K562 (cell line): ENCODE measurements at regions not wholly inside any gene's neighbourhood (a gene's known extent, or its start where the extent isn't known, plus 50 kb on each side); places are given as distances from the start of the nearest gene placed in this dataset.

Experiments
- ATAC-seq: fragments of 200-7000 bp; cut with Tn5 transposase; 3 replicates; pipeline ENCODE4 v1.9.1; 2020; ENCODE audit warnings: moderate library complexity
- BruUV-seq: library from RNA; stranded (reverse); fragments of 400-500 nt; replicated peaks from 2 replicates; lab custom pipeline; 2021; lab: Mats Ljungman, UMichigan
- CTCF ChIA-PET: fragments of 300-600 bp; formaldehyde crosslinking; extraction: SDS; loops from one replicate; lab custom pipeline; 2021; ENCODE audit warnings: low intra/inter-chr PET ratio; lab: Yijun Ruan, JAX
- POLR2A ChIA-PET: fragments of 300-600, 350-650 bp; sonication (Branson Sonifier 250); formaldehyde crosslinking; extraction: SDS; loops from one replicate; lab custom pipeline; 2021; ENCODE audit warnings: antibody characterized with exemption, inconsistent platforms; lab: Yijun Ruan, JAX
- DNase-seq, 4 experiments: peaks; one replicate each; pipeline versions ENCODE4 v3.0.0 to v3.0.0-alpha.2; 2011 to 2018; ENCODE audit warnings: low spot score in 3 of 4, mixed read lengths in 3 of 4; ENCODE audit errors: extremely low read depth in 1 of 4
- FAIRE-seq: peaks from 2 replicates; lab custom pipeline; 2011; peaks lifted over from hg19 to GRCh38; lab: Jason Lieb, UNC
- H2AFZ ChIP-seq: 2 replicates; pipeline ENCODE4 v1.6.0; 2011; ENCODE audit warnings: low read depth, low read length, control low read depth, inconsistent platforms
- H3K27ac ChIP-seq: fragments of 200-600 bp; 3 replicates; pipeline ENCODE4 v1.8.0; 2011; ENCODE audit warnings: low read depth, mild to moderate bottlenecking, control low read depth, inconsistent platforms, low read length, moderate library complexity, mixed read lengths; ENCODE audit errors: extremely low read depth
- H3K27me3 ChIP-seq, 2 experiments: fragments of 300-600 bp in 1 of 2; 2 replicates in 1 of 2; 3 replicates in 1 of 2; pipeline versions ENCODE4 v1.6.0 to v1.8.0; 2011; ENCODE audit warnings: inconsistent platforms in 2 of 2, low read length in 2 of 2, mild to moderate bottlenecking in 1 of 2, mixed read lengths in 1 of 2, moderate library complexity in 1 of 2; ENCODE audit not compliant: control insufficient read depth in 2 of 2, insufficient read depth in 2 of 2
- H3K36me3 ChIP-seq: fragments of 300-600 bp; 3 replicates; pipeline ENCODE4 v1.8.0; 2011; ENCODE audit warnings: mild to moderate bottlenecking, low read length, inconsistent platforms; ENCODE audit not compliant: control insufficient read depth, insufficient read depth
- H3K4me1 ChIP-seq, 2 experiments: fragments of 200-600 bp in 1 of 2; replicated peaks in 1 of 2; 2 replicates in 1 of 2; 3 replicates in 1 of 2; pipeline versions ENCODE4 v1.5.1 to v1.8.0; 2011; ENCODE audit warnings: inconsistent platforms in 2 of 2, low read length in 2 of 2, mild to moderate bottlenecking in 1 of 2, mixed read lengths in 1 of 2, moderate library complexity in 1 of 2; ENCODE audit not compliant: control insufficient read depth in 2 of 2, insufficient read depth in 2 of 2
- H3K4me2 ChIP-seq: 2 replicates; pipeline ENCODE4 v1.6.1; 2011; ENCODE audit warnings: low read length, control low read depth, inconsistent platforms, mixed read lengths; ENCODE audit not compliant: insufficient read depth
- H3K4me3 ChIP-seq: fragments of 200-600 bp; sonication (generic), shearing (Covaris generic); 2 replicates; pipeline ENCODE4 v1.5.1; 2016; ENCODE audit warnings: control low read depth, inconsistent platforms
- H3K79me2 ChIP-seq: fragments of 200-600 bp; 3 replicates; pipeline ENCODE4 v1.8.0; 2011; ENCODE audit warnings: low read length, inconsistent platforms; ENCODE audit not compliant: control insufficient read depth, insufficient read depth
- H3K9ac ChIP-seq, 2 experiments: 2 replicates each; pipeline versions ENCODE4 v1.6.0 to v1.6.1; 2011; ENCODE audit warnings: low read depth in 2 of 2, low read length in 2 of 2, control low read depth in 1 of 2, inconsistent platforms in 1 of 2, mild to moderate bottlenecking in 1 of 2, mixed read lengths in 1 of 2; ENCODE audit not compliant: insufficient read depth in 1 of 2
- H3K9me1 ChIP-seq: one replicate; pipeline ENCODE4 v1.6.0; 2011; ENCODE audit warnings: inconsistent platforms, mild to moderate bottlenecking, low read length, moderate library complexity; ENCODE audit not compliant: control insufficient read depth, insufficient read depth
- H3K9me3 ChIP-seq: replicated peaks from 2 replicates; pipeline ENCODE4 v1.5.1; 2011; ENCODE audit warnings: low read depth, low read length, inconsistent platforms; ENCODE audit not compliant: control insufficient read depth, insufficient read depth
- H4K20me1 ChIP-seq: replicated peaks from 2 replicates; pipeline ENCODE4 v1.6.1; 2011; ENCODE audit warnings: low read length, inconsistent platforms, mixed read lengths; ENCODE audit not compliant: control insufficient read depth, insufficient read depth
- ARID1B ChIP-seq: fragments of 450-650 bp; IDR thresholded peaks from 2 replicates; pipeline ENCODE4 v1.6.1; 2016; ENCODE audit warnings: antibody characterized with exemption, mild to moderate bottlenecking, inconsistent platforms
- ATF3 ChIP-seq, 2 experiments: fragments of 450-650 bp in 1 of 2; sonication (generic) in 1 of 2; formaldehyde crosslinking in 1 of 2; IDR thresholded peaks in 1 of 2; conservative IDR thresholded peaks in 1 of 2; 2 replicates each; pipeline versions ENCODE4 v1.6.1 to v1.8.1; 2016 to 2023; ENCODE audit warnings: mild to moderate bottlenecking in 2 of 2, moderate library complexity in 2 of 2, inconsistent platforms in 1 of 2, missing genetic modification reagents in 1 of 2
- ATF6 ChIP-seq: sonication (generic); formaldehyde crosslinking; IDR thresholded peaks from 2 replicates; pipeline ENCODE4 v1.4.0; 2020; ENCODE audit warnings: mild to moderate bottlenecking, missing genetic modification reagents
- CBFA2T3 ChIP-seq: fragments of 450-650 bp; IDR thresholded peaks from 2 replicates; pipeline ENCODE4 v1.6.1; 2017
- CHD2 ChIP-seq: IDR thresholded peaks from 2 replicates; pipeline ENCODE4 v1.6.1; 2011; ENCODE audit warnings: low read depth, low read length
- CXXC5 ChIP-seq: fragments of 250-450 bp; sonication (Bioruptor Pico); IDR thresholded peaks from 2 replicates; pipeline ENCODE4 v1.8.0; 2022; ENCODE audit warnings: inconsistent platforms, mild to moderate bottlenecking, moderate library complexity
- EZH2 ChIP-seq: IDR thresholded peaks from 2 replicates; pipeline ENCODE4 v1.6.1; 2012; ENCODE audit warnings: low read depth, mild to moderate bottlenecking, inconsistent platforms, low read length, borderline replicate concordance
- FOXK2 ChIP-seq, 2 experiments: fragments of 450-650 bp; IDR thresholded peaks in 1 of 2; conservative IDR thresholded peaks in 1 of 2; 2 replicates each; pipeline ENCODE4 v1.6.1; 2016; ENCODE audit warnings: low read depth in 2 of 2, mild to moderate bottlenecking in 1 of 2
- KDM4B ChIP-seq, 2 experiments: fragments of 450-650 bp in 1 of 2; sonication (generic) in 1 of 2; IDR thresholded peaks; 2 replicates each; pipeline ENCODE4 v1.6.1; 2016 to 2017; ENCODE audit warnings: borderline replicate concordance in 2 of 2, antibody characterized with exemption in 1 of 2, low read depth in 1 of 2, mild to moderate bottlenecking in 1 of 2
- POLR3A ChIP-seq: IDR thresholded peaks from 2 replicates; pipeline ENCODE4 v1.6.1; 2011; ENCODE audit warnings: borderline replicate concordance, mild to moderate bottlenecking, moderate library complexity; ENCODE audit not compliant: insufficient read length, insufficient read depth; ENCODE audit errors: extremely low read depth
- SMARCC2 ChIP-seq: fragments of 450-650 bp; IDR thresholded peaks from 2 replicates; pipeline ENCODE4 v1.6.1; 2017; ENCODE audit warnings: antibody characterized with exemption, moderate library complexity, mild to moderate bottlenecking, low read depth
- SNAPC5 ChIP-seq: fragments of 250-450 bp; sonication (Bioruptor Pico); IDR thresholded peaks from 2 replicates; pipeline ENCODE4 v1.8.0; 2021; ENCODE audit warnings: moderate library complexity, mild to moderate bottlenecking, inconsistent platforms
- SP2 ChIP-seq: IDR thresholded peaks from 2 replicates; pipeline ENCODE4 v1.6.1; 2011; ENCODE audit warnings: mild to moderate bottlenecking, low read depth, low read length, moderate library complexity; ENCODE audit not compliant: poor library complexity, severe bottlenecking; ENCODE audit errors: extremely low read depth
- TCF3 ChIP-seq: sonication (generic); formaldehyde crosslinking; IDR thresholded peaks from 2 replicates; pipeline ENCODE4 v1.4.0; 2020; ENCODE audit warnings: mild to moderate bottlenecking, missing genetic modification reagents
- YBX1 ChIP-seq: fragments of 450-650 bp; IDR thresholded peaks from 2 replicates; pipeline ENCODE4 v1.7.1; 2016; ENCODE audit warnings: mild to moderate bottlenecking
- ZNF217 ChIP-seq: sonication (generic); formaldehyde crosslinking; IDR thresholded peaks from 2 replicates; pipeline ENCODE4 v1.8.0; 2022; ENCODE audit warnings: mild to moderate bottlenecking, missing genetic modification reagents
- ZNF408 ChIP-seq: fragments of 250-450 bp; sonication (Bioruptor Pico); IDR thresholded peaks from 2 replicates; pipeline ENCODE4 v1.4.0; 2020; ENCODE audit warnings: low read depth, mild to moderate bottlenecking, moderate library complexity
- WGBS: fragments of 100-300 bp; shearing (Covaris generic); methylation state at CpG from one replicate; pipeline ENCODE4 v1.1.6; 2016; ENCODE audit warnings: low coverage, mixed read lengths; ENCODE audit not compliant: insufficient coverage; ENCODE audit errors: missing lambda C conversion rate; 5-methylcytosine and 5-hydroxymethylcytosine counted together
- in situ Hi-C: fragments of 300-500 bp; cut with MboI; formaldehyde crosslinking; loops from 4 replicates; pipeline ENCODE4 v1.15.0; 2018; ENCODE audit warnings: inconsistent platforms, mixed read lengths
- intact Hi-C: fragments of 100-400 bp; cut with micrococcal nuclease; formaldehyde crosslinking; loops from 2 replicates; pipeline ENCODE4 v1.14.2; 2022

- Histone ChIP-seq H3K9me1 (no peaks in the 10 kb centered on the region), H3K4me2 (no peak overlapping the region), H4K20me1 (no peaks in the 10 kb centered on the region), H3K79me2 (no peaks in the 10 kb centered on the region), H3K27ac (no peak overlapping the region), H3K4me1 (peaks cover 0 to 2% of the 10 kb centered on the region in 2 experiments; a peak in 1 of 5 replicates), H3K27me3 (peaks cover 6 to 54% of the 10 kb centered on the region in 2 experiments; a peak in 4 of 5 replicates), H3K36me3 (no peaks in the 10 kb centered on the region), H3K9me3 (no peaks in the 10 kb centered on the region), H2AFZ (no peak overlapping the region), H3K9ac (no peak overlapping the region), H3K4me3 (no peak overlapping the region)
- no TSS peak for BruUV-seq
- WGBS, result 1% methylated on average over 14 of the region's 14 CpGs
- ATAC-seq, result peak; percentile 40; the same call in 2 of the 3 replicates
- POLR2A ChIA-PET, result interaction anchor here (0.6 kb wide), 1 partner anchor 62 kb away, joined by 3 read pairs; no protein-coding TSS in a partner anchor
- FAIRE-seq, result no peak
- intact Hi-C loops, result no loop called here
- CTCF ChIA-PET, result no interaction called here
- in situ Hi-C loops, result no loop called here
- peak in 1 of 4 experiments; percentile 31 for DNase-seq
- no peak for TF ChIP-seq SMARCC2
- no peak for TF ChIP-seq ZNF408 (CRISPR knock-in tag)
- TF ChIP-seq YBX1, result no peak
- no peak for TF ChIP-seq POLR3A
- TF ChIP-seq CHD2, result no peak
- TF ChIP-seq ATF3 (IDR thresholded peaks at IDR 0.05), result no peak
- no peak for TF ChIP-seq ATF3 (CRISPR knock-in tag; conservative IDR thresholded peaks at IDR 0.05)
- TF ChIP-seq CBFA2T3, result peak; percentile 68
- TF ChIP-seq ATF6 (CRISPR knock-in tag), result no peak
- no peak for TF ChIP-seq SNAPC5 (CRISPR knock-in tag)
- TF ChIP-seq FOXK2 (conservative IDR thresholded peaks at IDR 0.05 in 1 of 2, IDR thresholded peaks at IDR 0.05 in 1 of 2; ENCODE audit: low read depth in 2 of 2), result no peak
- TF ChIP-seq CXXC5 (CRISPR knock-in tag), result no peak
- no peak for TF ChIP-seq EZH2
- TF ChIP-seq ZNF217 (CRISPR knock-in tag), result no peak
- TF ChIP-seq SP2, result no peak
- TF ChIP-seq TCF3 (CRISPR knock-in tag), result peak; percentile 65
- peak; percentile 49 for TF ChIP-seq ARID1B
- TF ChIP-seq KDM4B (IDR thresholded peaks at IDR 0.05; ENCODE audit: borderline replicate concordance in 2 of 2, low read depth in 1 of 2), result no peak
Observed at GRCh38 chr2:15763822-15764682, 172.4 kb downstream of the DDX1 start.
